ENCODE measurements at regions not wholly inside any gene's neighbourhood (a gene's known extent, or its start where the extent isn't known, plus 50 kb on each side); places are given as distances from the start of the nearest gene placed in this dataset.

- TF ChIP-seq, protein P1, sequence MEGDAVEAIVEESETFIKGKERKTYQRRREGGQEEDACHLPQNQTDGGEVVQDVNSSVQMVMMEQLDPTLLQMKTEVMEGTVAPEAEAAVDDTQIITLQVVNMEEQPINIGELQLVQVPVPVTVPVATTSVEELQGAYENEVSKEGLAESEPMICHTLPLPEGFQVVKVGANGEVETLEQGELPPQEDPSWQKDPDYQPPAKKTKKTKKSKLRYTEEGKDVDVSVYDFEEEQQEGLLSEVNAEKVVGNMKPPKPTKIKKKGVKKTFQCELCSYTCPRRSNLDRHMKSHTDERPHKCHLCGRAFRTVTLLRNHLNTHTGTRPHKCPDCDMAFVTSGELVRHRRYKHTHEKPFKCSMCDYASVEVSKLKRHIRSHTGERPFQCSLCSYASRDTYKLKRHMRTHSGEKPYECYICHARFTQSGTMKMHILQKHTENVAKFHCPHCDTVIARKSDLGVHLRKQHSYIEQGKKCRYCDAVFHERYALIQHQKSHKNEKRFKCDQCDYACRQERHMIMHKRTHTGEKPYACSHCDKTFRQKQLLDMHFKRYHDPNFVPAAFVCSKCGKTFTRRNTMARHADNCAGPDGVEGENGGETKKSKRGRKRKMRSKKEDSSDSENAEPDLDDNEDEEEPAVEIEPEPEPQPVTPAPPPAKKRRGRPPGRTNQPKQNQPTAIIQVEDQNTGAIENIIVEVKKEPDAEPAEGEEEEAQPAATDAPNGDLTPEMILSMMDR (conservative IDR thresholded peaks at IDR 0.05 in 1 of 2, IDR thresholded peaks at IDR 0.05 in 1 of 2; ENCODE audit: low read depth in 1 of 2, low read length in 2 of 2), result no peak
- TF ChIP-seq EZH2 (IDR thresholded peaks at IDR 0.05; ENCODE audit: low read length, missing control alignments), result no peak
Measured at GRCh38 chr2:241980193-241980592, 110.7 kb downstream of the RTP5 start.

Data from fibroblast of lung (primary cell).